GM12872 (cell line): ENCODE measurements at regions not wholly inside any gene's neighbourhood (a gene's known extent, or its start where the extent isn't known, plus 50 kb on each side); places are given as distances from the start of the nearest gene placed in this dataset.

Experiments
- CTCF ChIP-seq: IDR thresholded peaks from 3 replicates; pipeline ENCODE4 v1.5.1; 2011; ENCODE audit warnings: low read depth, mild to moderate bottlenecking, low read length, moderate library complexity; ENCODE audit not compliant: insufficient read depth

GRCh38 chrX:8232406-8232805 is 61.3 kb upstream of the VCX2 start:
- TF ChIP-seq CTCF, result no peak

- no peak for TF ChIP-seq CTCF
These were observed 62.0 kb upstream of the VCX2 start for GRCh38 chrX:8233091-8233490.

- no peak for TF ChIP-seq CTCF
These were observed 64.0 kb upstream of the VCX2 start for GRCh38 chrX:8235026-8235425.

GRCh38 chrX:8237718-8238117 is 66.7 kb upstream of the VCX2 start:
- no peak for TF ChIP-seq CTCF

- no peak for TF ChIP-seq CTCF
These were observed 71.5 kb upstream of the VCX2 start for GRCh38 chrX:8242431-8243020.

- no peak for TF ChIP-seq CTCF
These were observed 73.2 kb upstream of the VCX2 start for GRCh38 chrX:8244301-8244700.

- no peak for TF ChIP-seq CTCF
These were observed 74.3 kb upstream of the VCX2 start for GRCh38 chrX:8245411-8245810.
